Stimulated activated naive CD8-positive, alpha-beta T cell treated with anti-CD3 and anti-CD28 coated beads, Interleukin-15, amount 100 ng/mL, for 72 hours (primary cell): ENCODE measurements at regions not wholly inside any gene's neighbourhood (a gene's known extent, or its start where the extent isn't known, plus 50 kb on each side); places are given as distances from the start of the nearest gene placed in this dataset.

ENCODE experiments used
- ATAC-seq: fragments of 150-1000 bp; cut with Tn5 transposase; 2 replicates; pipeline ENCODE4 v1.10.0; 2021; ENCODE audit warnings: mild to moderate bottlenecking, moderate library complexity
- DNase-seq, 2 donors: peaks; one replicate each; pipeline ENCODE4 v3.0.0; 2021 to 2022
- H3K27ac Mint-ChIP-seq, 2 donors: one replicate each; pipeline ENCODE4 v1.8.0; 2022; ENCODE audit warnings: mild to moderate bottlenecking in 2 of 2, mixed read lengths in 2 of 2, moderate library complexity in 2 of 2
- H3K27me3 Mint-ChIP-seq: one replicate; pipeline ENCODE4 v1.8.0; 2022; ENCODE audit warnings: mixed read lengths
- H3K4me1 Mint-ChIP-seq: one replicate; pipeline ENCODE4 v1.8.0; 2022; ENCODE audit warnings: mild to moderate bottlenecking, mixed read lengths
- H3K4me3 Mint-ChIP-seq, 2 donors: one replicate each; pipeline ENCODE4 v1.8.0; 2022; ENCODE audit warnings: mild to moderate bottlenecking in 2 of 2, mixed read lengths in 2 of 2, moderate library complexity in 1 of 2
- H3K9me3 Mint-ChIP-seq, 2 donors: one replicate each; pipeline ENCODE4 v1.8.0; 2022; ENCODE audit warnings: mixed read lengths in 2 of 2

GRCh38 chr2:16117791-16118610 is 177.7 kb downstream of the MYCN start:
- no peak overlapping the region for H3K27ac Mint-ChIP-seq
- no peak overlapping the region for H3K4me3 Mint-ChIP-seq
- ATAC-seq: no peak
- H3K9me3 Mint-ChIP-seq: no peaks in the 10 kb centered on the region
- no peaks in the 10 kb centered on the region for H3K27me3 Mint-ChIP-seq
- H3K4me1 Mint-ChIP-seq: no peaks in the 10 kb centered on the region
- no peak for DNase-seq

GRCh38 chr2:16117021-16117700 is 176.8 kb downstream of the MYCN start:
- ATAC-seq (no peak), DNase-seq (no peak)
- Mint-ChIP-seq H3K9me3 (no peaks in the 10 kb centered on the region), H3K27me3 (no peaks in the 10 kb centered on the region), H3K4me3 (no peak overlapping the region), H3K4me1 (no peaks in the 10 kb centered on the region), H3K27ac (no peak overlapping the region)

- no peak overlapping the region for H3K4me3 Mint-ChIP-seq
- no peaks in the 10 kb centered on the region for H3K4me1 Mint-ChIP-seq
- no peak overlapping the region for H3K27ac Mint-ChIP-seq
- no peaks in the 10 kb centered on the region for H3K27me3 Mint-ChIP-seq
- no peaks in the 10 kb centered on the region for H3K9me3 Mint-ChIP-seq
- ATAC-seq (no peak), DNase-seq (no peak)
Measured at GRCh38 chr2:16115881-16116830, 175.8 kb downstream of the MYCN start.

GRCh38 chr2:16115291-16115690 is 174.9 kb downstream of the MYCN start:
- no peak for ATAC-seq
- H3K9me3 Mint-ChIP-seq: no peaks in the 10 kb centered on the region
- H3K4me3 Mint-ChIP-seq: no peak overlapping the region
- no peak for DNase-seq
- H3K27me3 Mint-ChIP-seq: no peaks in the 10 kb centered on the region
- H3K27ac Mint-ChIP-seq: no peak overlapping the region
- no peaks in the 10 kb centered on the region for H3K4me1 Mint-ChIP-seq

DNA sequence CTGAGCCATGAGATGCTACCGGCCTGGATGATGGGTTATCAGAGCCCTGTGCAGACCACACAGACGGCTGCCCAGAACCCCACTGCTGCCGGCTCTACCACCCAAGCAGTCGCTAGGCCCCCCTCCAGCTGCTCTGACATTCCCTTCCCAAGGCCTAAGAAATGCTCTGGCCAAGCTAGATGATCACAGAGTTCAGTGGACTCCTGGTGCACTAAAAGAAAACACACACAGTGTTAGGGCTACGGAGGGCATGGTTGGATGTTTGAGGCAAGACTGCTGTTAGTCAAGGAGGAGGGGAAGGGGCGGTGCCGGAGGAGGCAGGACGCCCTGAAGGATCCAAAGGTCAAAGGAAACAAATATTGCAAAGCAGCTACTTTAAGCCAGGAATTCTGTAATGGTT is 174.5 kb downstream of the MYCN start:
- Mint-ChIP-seq H3K4me1 (no peaks in the 10 kb centered on the region), H3K4me3 (no peak overlapping the region), H3K9me3 (no peaks in the 10 kb centered on the region), H3K27me3 (no peaks in the 10 kb centered on the region), H3K27ac (no peak overlapping the region)
- ATAC-seq (no peak), DNase-seq (no peak)

GRCh38 chr2:16114070-16114469 is 173.7 kb downstream of the MYCN start:
- DNase-seq: no peak
- ATAC-seq: no peak
- Mint-ChIP-seq H3K4me3 (no peak overlapping the region), H3K27ac (no peak overlapping the region), H3K27me3 (no peaks in the 10 kb centered on the region), H3K4me1 (no peaks in the 10 kb centered on the region), H3K9me3 (no peaks in the 10 kb centered on the region)

DNA sequence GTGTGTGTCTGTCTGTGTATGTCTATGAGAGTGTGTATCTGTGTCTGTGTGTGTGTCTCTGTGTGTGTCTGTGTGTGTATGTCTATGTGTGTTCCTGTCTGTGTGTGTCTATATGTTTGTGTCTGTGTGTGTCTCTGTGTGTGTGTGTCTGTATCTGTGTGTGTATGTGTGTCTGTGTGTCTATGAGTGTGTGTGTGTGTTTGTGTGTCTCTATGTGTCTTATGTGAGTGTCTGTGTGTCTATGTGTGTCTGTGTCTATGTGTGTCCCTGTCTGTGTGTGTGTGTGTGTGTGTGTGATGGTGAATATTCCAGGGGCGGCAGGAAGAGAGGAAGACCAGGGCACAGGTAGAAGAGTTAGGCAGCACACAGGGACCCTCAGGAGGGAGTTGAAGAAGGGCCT is 173.2 kb downstream of the MYCN start:
- no peak for ATAC-seq
- Mint-ChIP-seq H3K27me3 (no peaks in the 10 kb centered on the region), H3K9me3 (no peaks in the 10 kb centered on the region), H3K27ac (no peak overlapping the region), H3K4me1 (no peaks in the 10 kb centered on the region), H3K4me3 (no peak overlapping the region)
- DNase-seq: no peak

DNA sequence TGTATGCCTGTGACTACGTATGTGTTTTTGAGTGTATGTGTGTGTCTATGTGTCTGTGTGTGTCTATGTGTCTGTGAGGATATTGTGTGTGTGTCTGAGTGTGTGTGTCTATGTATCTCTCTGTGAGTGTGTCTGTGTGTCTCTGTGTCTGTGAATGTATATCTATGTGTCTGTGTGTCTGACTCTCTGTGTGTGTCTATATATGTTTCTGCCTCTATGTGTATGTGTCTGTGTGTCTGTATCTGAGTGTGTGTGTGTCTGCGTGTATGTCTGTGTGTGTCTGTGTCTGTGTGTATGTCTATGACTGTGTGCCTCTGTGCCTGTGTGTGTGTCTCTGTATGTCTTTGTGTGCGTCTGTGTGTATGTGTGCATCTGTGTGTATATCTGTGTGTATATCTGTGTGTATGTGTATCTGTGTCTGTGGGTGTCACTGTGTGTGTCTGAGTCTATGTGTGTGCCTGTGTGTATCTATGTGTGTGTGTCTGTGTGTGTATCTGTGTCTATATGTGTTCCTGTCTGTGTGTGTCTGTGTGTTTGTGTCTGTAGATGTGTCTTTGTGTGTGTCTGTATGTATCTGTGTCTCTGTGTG is 172.7 kb downstream of the MYCN start:
- no peak for DNase-seq
- H3K27ac Mint-ChIP-seq: no peak overlapping the region
- no peak overlapping the region for H3K4me3 Mint-ChIP-seq
- no peaks in the 10 kb centered on the region for H3K9me3 Mint-ChIP-seq
- no peaks in the 10 kb centered on the region for H3K27me3 Mint-ChIP-seq
- no peaks in the 10 kb centered on the region for H3K4me1 Mint-ChIP-seq
- ATAC-seq: no peak

DNA sequence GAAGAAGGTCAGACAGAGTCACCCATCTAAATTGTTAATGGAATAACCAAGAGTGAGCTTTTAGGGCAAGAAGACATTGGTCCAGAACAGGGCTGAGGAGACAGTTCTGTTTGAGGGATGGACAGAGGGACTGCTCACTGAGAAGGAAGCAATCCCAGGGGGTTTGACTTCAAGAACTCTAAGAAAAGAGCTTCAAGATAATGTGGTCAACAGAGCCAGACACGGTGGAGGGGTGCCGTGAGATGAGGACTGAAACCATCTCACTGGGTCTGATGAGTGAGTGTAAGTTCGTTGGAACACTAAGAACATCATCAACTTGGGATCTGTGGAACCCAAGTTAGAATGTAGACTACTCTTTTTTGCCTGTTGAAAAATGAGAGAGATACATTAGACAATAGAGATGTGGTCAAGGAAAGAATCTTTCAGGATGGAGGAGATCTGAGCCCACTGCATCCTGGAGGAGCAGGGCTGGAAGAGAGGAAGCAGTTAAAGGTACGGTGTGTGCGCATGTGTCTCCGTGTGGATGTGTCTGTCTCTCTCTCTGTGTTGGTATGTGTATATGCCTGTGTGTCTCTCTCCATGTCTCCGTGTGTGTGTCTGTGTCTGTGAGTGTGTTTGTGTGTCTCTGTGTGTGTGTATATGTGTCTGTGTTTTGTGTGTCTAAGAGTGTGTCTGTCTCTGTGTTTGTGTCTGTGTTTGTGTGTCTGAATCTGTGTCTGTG is 172.1 kb downstream of the MYCN start:
- DNase-seq (no peak), ATAC-seq (no peak)
- H3K4me1 Mint-ChIP-seq: no peaks in the 10 kb centered on the region
- no peak overlapping the region for H3K27ac Mint-ChIP-seq
- no peaks in the 10 kb centered on the region for H3K27me3 Mint-ChIP-seq
- H3K9me3 Mint-ChIP-seq: no peaks in the 10 kb centered on the region
- no peak overlapping the region for H3K4me3 Mint-ChIP-seq

DNA sequence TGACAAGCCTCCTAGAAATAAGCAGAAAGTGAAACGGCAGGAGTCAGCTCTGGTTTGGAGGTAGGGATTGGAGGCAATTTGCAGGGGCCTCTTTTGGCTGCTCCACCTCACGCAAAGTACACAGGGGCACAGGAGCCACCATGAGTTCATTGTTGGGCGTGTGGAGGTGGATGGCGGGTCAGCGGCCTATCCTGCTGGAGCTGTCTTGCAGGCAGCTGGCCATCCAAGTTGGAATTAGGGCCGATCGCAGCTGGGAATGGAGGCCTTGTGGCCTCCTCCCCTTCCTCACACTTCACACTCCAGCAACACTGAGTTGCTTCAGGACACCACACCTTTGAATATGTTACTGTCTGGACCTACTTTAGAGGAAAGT is 171.5 kb downstream of the MYCN start:
- H3K9me3 Mint-ChIP-seq: no peaks in the 10 kb centered on the region
- no peak overlapping the region for H3K4me3 Mint-ChIP-seq
- ATAC-seq: no peak
- DNase-seq: no peak
- H3K27ac Mint-ChIP-seq: no peak overlapping the region
- no peaks in the 10 kb centered on the region for H3K4me1 Mint-ChIP-seq
- H3K27me3 Mint-ChIP-seq: no peaks in the 10 kb centered on the region

- no peak for ATAC-seq
- Mint-ChIP-seq H3K4me1 (no peaks in the 10 kb centered on the region), H3K27ac (no peak overlapping the region), H3K27me3 (no peaks in the 10 kb centered on the region), H3K9me3 (no peaks in the 10 kb centered on the region), H3K4me3 (no peak overlapping the region)
- no peak for DNase-seq
Measured at GRCh38 chr2:16109821-16110310, 169.5 kb downstream of the MYCN start.

DNA sequence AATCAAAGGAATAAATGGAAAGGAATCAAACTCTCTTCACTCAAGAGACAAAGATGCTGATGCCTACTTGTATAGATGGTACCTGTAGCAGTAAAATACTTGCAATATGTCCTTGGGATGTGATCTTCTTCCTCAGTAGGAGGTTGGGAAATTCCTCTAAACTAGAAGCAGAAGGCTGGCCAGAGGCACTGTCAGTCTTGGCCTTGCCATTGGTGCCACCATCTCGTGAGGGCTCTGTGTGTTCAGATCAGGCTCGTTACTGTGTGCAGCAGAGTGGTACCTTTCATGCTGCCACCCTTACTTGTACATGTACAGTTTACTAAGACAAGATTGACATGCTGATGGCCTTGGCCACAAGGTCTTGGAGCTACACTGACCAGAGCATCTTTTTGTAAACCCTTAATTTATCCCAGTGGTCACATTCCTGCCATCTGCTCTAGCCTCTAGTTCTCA is 169.0 kb downstream of the MYCN start:
- H3K4me1 Mint-ChIP-seq: no peaks in the 10 kb centered on the region

GRCh38 chr2:16107246-16107645 is 166.9 kb downstream of the MYCN start:
- H3K27ac Mint-ChIP-seq: no peak overlapping the region
- no peaks in the 10 kb centered on the region for H3K9me3 Mint-ChIP-seq
- no peak overlapping the region for H3K4me3 Mint-ChIP-seq
- DNase-seq (no peak), ATAC-seq (no peak)
- no peaks in the 10 kb centered on the region for H3K4me1 Mint-ChIP-seq
- no peaks in the 10 kb centered on the region for H3K27me3 Mint-ChIP-seq

More for the DNA sequence above, 169.0 kb downstream of the MYCN start:
- no peaks in the 10 kb centered on the region for H3K27me3 Mint-ChIP-seq
- DNase-seq (no peak), ATAC-seq (no peak)
- no peaks in the 10 kb centered on the region for H3K9me3 Mint-ChIP-seq
- no peak overlapping the region for H3K4me3 Mint-ChIP-seq
- no peak overlapping the region for H3K27ac Mint-ChIP-seq

DNA sequence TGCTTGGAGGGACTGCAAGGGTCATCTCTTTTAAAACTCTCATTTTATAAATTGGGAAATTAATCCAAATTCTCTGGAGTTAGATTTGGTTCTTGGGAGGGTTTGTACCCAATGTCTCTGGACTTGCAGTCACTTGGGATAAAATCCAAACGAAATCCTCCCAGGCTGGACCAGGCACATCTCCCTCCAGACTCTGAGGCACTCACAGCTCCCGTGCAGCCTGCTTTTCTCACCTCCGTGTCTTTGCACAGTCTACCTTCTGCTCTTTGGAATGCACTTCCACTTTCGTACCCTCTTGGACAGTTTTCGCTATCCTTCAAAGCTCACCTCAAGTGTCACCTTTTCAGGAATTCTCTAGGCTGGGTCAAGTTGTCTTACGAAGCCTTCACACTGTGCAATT is 166.3 kb downstream of the MYCN start:
- no peaks in the 10 kb centered on the region for H3K27me3 Mint-ChIP-seq
- ATAC-seq: no peak
- no peak overlapping the region for H3K27ac Mint-ChIP-seq
- no peaks in the 10 kb centered on the region for H3K4me1 Mint-ChIP-seq
- no peaks in the 10 kb centered on the region for H3K9me3 Mint-ChIP-seq
- no peak overlapping the region for H3K4me3 Mint-ChIP-seq
- DNase-seq: no peak
